Pulmonary artery endothelial cell (primary cell): ENCODE measurements at regions not wholly inside any gene's neighbourhood (a gene's known extent, or its start where the extent isn't known, plus 50 kb on each side); places are given as distances from the start of the nearest gene placed in this dataset.

Experiments
- DNase-seq: peaks from one replicate; pipeline ENCODE4 v3.0.0-alpha.2; 2011; ENCODE audit warnings: low read depth, low spot score

- no peak for DNase-seq
Measured at GRCh38 chr1:98384461-98385141, 276.9 kb upstream of the SNX7 start.

- DNase-seq, result no peak
Measured at GRCh38 chr1:98382986-98383740, 278.4 kb upstream of the SNX7 start.

DNA sequence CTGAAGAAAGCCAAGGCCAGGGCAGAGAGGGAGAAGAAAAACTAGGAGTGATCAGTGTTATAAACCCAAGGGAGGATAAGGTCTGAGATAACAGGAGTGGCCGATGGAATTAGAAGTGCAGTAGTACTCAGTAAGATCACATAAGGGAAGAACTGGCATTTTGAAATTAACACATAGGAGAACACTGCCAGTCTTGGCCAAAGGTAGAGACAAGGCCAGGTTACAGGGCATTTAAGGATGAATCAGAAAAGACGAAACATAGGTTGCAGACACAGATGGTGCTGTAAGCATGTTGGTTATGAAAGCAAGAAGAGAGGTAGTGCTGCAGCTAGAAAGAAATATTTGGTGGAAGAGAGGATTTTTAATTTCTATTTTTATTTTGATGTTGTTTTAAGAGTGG, 278.9 kb upstream of the SNX7 start:
- no peak for DNase-seq

DNA sequence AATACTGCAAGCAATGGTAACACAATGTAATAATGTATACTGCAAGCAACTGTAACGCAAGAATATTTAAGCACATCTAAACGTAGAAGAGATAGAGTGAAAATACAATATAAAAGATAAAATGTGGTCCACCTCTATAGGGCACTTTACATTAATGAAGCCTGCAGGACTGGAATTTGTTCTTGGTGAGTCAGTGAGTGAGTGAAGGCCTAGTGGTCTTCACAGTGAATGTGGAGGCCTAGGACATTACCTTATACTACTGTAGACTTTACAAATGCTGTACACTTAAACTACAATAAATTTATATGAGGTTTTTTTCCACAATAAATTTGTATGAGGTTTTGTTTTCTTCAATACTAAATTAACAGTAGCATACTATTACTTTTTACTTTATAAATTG, 287.4 kb upstream of the SNX7 start:
- DNase-seq, result no peak

GRCh38 chr1:98373056-98373455, 288.5 kb upstream of the SNX7 start:
- DNase-seq, result no peak

- DNase-seq, result no peak
Measured at GRCh38 chr1:98371764-98372163, 289.8 kb upstream of the SNX7 start.

DNA sequence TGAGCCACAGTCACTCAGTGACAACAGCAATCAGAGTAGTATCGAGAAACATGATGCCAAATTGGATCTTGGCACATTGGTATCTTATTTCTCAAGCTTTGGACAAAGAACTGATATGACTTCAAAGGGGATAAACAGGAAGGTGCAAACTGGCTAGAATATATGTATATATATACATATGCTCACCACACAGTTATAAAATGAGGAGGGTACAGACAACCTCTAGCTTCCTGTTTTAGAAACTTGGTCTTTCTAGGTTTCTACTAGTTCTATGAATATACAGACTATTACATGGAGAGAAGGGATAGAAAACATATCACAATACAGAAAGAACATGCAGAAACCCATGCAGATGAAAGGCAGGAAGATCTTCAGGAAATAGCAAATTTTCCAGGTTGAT, 292.1 kb upstream of the SNX7 start:
- no peak for DNase-seq

- DNase-seq, result no peak
Measured at GRCh38 chr1:98368995-98369394, 292.5 kb upstream of the SNX7 start.

DNA sequence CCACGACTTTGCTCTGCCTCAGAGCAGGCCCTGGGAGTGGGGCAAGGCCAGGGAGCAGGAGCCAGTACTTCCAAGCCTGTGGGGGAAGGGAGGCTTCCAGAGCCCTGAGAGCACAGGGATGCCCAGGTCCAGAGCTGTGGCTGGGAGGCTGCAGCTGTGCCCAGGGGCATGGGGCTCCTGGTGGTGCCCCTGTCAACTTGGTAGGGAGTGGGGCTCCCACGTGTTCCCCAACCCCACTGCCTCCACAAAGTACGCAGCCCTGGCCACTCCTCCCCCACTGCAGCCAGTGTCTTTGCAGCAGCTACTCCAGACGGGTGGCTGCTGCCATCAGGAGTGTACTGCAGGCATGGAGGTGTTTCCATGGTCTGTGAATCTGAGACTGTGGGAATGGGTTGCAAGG, 294.1 kb upstream of the SNX7 start:
- no peak for DNase-seq

- no peak for DNase-seq
Measured at GRCh38 chr1:98366343-98366742, 295.2 kb upstream of the SNX7 start.

GRCh38 chr1:98364544-98364943, 297.0 kb upstream of the SNX7 start:
- no peak for DNase-seq

DNA sequence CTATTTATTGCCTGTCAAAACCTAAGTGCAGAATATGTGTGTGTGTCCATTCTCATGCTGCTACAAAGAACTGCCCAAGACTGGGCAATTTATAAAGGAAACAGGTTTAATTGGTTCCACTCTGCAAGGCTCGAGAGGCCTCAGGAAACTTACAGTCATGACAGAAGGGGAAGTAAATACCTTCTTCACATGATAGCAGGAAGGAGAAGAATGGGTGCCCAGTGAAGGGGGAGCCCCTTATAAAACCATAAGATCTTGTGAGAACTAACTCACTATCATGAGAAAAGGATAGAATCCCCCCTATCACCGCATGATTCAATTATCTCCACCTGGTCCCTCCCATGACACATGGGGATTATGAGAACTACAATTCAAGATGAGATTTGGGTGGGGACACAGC, 300.7 kb upstream of the SNX7 start:
- DNase-seq, result no peak

DNA sequence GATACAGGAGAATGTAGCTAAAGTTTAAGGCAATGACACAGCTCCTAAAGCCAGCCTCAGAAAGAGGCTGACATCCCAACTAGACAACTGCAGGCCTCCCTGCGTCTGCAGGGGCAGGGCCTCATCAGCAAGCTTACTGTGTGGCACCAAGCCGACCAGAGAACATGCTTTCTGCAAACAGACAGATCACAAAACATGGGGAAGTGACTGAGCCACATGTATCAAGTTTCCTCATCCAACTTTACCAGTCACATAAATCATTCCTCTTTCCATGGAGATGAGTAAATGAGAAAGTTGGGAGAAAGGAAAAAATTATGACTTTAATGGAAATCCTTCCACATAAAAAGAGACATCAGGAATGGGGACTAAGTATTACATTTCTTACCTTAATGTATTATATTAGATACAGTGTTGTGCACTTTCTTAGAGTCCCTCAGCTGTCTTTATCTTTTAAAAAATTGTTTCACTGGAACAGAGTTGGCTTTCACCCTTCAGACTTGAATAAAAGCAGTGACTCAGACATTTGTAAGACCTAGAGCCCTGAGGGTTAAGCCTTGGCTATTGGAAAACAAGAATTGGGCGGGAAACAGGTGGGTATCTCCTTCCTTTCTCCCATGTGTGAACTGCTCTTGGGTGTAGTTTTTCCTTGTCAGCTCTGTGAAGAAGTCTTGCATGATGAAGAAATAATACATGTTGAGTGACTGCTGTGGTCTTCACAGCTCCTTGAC, 305.7 kb upstream of the SNX7 start:
- no peak for DNase-seq

DNA sequence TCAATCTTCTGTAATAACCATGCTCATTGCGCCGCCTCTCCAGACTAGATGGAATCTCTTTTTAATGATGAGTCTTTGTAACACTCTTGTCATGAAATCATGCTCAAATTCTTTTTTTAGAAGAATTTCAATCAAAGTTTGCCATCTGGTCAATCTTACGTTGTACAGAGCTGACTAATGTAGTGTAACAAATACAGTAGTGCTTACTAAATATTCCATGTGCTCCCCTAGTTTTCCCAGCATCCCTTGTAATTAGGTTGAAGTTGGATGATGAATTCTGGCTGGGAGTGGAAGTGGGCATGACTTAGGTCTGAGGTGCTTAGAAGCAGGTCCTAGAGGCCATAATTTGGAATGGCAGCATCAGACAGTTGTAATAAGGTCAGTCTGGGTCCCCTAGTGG, 309.1 kb upstream of the SNX7 start:
- no peak for DNase-seq

DNA sequence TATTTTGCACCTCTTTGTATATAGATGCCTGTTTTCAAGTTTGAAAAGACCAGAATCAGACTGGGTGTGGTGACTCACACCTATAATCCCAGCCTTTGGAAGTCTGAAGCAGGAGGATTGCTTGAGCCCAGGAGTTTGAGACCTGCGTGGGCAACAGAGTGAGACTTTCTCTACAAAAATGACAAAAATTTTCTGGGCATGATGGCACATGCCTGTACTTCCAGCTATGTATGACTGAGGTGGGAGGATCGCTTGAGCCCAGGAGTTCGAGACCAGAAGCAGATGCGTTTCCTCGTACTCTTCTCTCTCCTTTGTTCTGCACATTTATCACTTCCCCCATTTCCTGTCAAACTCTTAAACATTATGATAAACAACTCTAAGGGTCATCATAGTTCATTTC, 310.0 kb upstream of the SNX7 start:
- DNase-seq, result peak; percentile 57

- DNase-seq, result no peak
Measured at GRCh38 chr1:98345417-98345816, 316.1 kb upstream of the SNX7 start.

- DNase-seq, result peak; percentile 83
Measured at GRCh38 chr1:98344731-98345130, 316.8 kb upstream of the SNX7 start.

DNA sequence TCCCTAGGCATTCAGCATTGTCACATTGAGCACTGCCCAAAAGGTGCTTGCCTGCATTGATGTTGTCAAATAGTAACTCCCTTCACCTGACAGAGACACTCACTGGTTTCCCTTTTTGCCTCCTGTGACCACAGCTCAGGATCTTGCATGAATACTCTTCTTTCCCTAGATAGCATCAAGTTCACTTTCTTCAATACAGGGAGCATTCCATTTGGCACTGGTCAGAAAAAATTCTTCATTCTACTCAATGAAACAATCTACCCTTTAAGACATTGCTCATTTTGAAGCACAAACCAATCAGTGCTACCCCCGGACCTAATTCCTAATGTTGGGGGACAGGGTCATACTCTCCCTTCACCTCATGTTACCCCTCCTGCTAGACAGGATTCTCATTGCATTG, 319.0 kb upstream of the SNX7 start:
- DNase-seq, result no peak

GRCh38 chr1:98340511-98340910, 321.0 kb upstream of the SNX7 start:
- DNase-seq, result no peak

DNA sequence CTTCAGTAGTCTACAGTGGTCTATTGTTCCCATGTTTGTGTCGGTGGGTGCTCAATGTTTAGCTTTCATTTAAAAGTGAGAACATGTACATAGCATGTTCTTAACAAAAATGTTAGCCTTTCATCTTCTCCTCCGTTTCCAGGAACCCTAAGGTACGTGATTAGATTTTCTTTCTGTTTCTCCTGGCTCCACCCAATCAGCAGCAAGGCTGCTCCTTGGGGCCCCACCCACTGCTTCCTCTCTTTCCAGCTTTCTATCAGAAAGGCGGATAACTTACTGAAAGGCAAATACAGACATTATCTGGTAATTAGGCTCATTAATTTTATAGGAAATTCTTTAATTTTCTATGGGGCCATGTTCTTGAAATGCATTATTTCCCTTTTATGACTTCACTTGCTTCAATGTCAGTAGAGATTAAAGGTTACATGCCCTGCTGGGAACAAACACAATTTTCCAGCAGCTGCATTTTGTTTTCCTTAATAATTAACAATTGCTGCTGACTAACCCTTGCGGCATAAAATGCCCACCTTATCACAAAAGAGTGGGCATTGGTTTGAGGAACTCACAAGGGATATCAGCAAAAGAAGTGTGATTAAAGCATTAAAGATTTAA, 324.9 kb upstream of the SNX7 start:
- DNase-seq, result no peak

DNA sequence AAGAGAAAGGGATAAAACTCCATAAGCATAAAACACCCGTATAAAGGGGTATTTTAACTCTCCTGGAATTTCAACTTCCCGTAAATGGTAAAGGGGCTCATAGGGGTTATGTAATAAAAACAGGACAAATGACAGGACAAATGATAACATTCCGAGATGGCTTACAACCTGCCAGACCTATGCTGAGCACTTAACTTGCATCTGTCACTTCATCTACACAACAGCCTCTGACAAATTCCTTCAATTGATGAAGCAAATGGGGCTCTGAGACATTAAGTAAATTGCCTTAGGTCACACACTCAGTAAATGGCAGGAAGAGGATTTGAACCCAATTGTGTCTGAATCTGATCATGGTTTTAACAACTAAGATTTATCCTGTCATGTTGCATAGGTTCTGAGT, 327.6 kb upstream of the SNX7 start:
- DNase-seq, result no peak

- DNase-seq, result no peak
Measured at GRCh38 chr1:98333406-98333805, 328.1 kb upstream of the SNX7 start.
